ENCODE measurements at regions not wholly inside any gene's neighbourhood (a gene's known extent, or its start where the extent isn't known, plus 50 kb on each side); places are given as distances from the start of the nearest gene placed in this dataset.
A peak's percentile ranks its signal among the peaks of the same experiment; 100 is the strongest.

- peaks cover 4% of the 10 kb centered on the region for H3K27me3 Mint-ChIP-seq (ENCODE audit: low read depth)
- no peaks in the 10 kb centered on the region for H3K36me3 Mint-ChIP-seq (ENCODE audit: low read depth)
- H3K9me3 Mint-ChIP-seq: peaks cover 2% of the 10 kb centered on the region
- H3K4me3 Mint-ChIP-seq: no peak overlapping the region
- peaks cover 34% of the 10 kb centered on the region for H3K4me1 Mint-ChIP-seq
- H3K27ac Mint-ChIP-seq: peak overlapping the region; percentile 63 to 90 (median 86)
- no peak for TF ChIP-seq CTCF (IDR thresholded peaks at IDR 0.05; ENCODE audit: unreplicated experiment in 3 of 3)
Measured at GRCh38 chr2:128396500-128396891, 77.8 kb upstream of the HS6ST1 start.

DNA sequence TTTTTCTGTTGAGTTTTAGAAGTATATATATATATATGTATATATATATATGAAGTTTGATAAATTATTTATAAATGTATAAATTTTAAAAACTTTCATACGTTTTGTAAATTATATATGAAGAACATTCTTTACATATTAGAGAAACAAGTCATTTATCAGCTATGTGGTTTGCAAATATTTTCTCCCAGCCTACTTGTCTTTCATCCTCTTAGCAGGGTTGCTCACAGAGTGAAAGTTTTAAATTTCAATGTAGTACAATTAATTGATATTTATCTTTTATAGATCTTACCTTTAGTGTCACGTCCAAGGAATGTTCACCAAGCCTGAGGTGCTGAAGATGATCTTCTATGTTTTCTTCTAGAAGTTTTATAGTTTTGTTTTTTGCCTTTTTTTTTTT lies 78.3 kb upstream of the HS6ST1 start:
- H3K27ac Mint-ChIP-seq: peak overlapping the region; percentile 63 to 90 (median 86)
- no peak overlapping the region for H3K4me3 Mint-ChIP-seq
- peaks cover 30% of the 10 kb centered on the region for H3K4me1 Mint-ChIP-seq
- H3K9me3 Mint-ChIP-seq: peaks cover 2% of the 10 kb centered on the region
- peaks cover 4% of the 10 kb centered on the region for H3K27me3 Mint-ChIP-seq (ENCODE audit: low read depth)
- no peak for TF ChIP-seq CTCF (IDR thresholded peaks at IDR 0.05; ENCODE audit: unreplicated experiment in 3 of 3)
- no peaks in the 10 kb centered on the region for H3K36me3 Mint-ChIP-seq (ENCODE audit: low read depth)

DNA sequence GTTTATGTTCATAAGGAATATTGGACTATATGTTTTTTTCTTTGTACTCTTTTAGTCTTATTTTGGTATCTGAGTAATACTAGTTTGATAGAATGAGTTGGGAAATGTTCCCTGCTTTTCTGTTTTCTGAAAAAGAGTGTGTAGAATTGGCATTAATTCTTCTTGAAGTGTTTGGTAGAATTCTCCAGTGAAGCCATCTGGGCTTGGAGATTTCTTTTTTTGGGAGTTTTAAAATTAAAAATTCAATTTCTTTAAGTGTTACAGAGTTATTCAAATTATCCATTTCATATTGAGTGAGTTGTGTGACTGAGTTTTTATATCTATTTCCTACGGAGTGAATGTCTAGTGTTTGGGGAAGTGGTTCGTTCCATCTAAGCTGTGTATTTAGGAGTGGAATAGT lies 80.6 kb upstream of the HS6ST1 start:
- peaks cover 24% of the 10 kb centered on the region for H3K4me1 Mint-ChIP-seq
- peaks cover 2% of the 10 kb centered on the region for H3K9me3 Mint-ChIP-seq
- peaks cover 11% of the 10 kb centered on the region for H3K27me3 Mint-ChIP-seq (ENCODE audit: low read depth)
- TF ChIP-seq CTCF (IDR thresholded peaks at IDR 0.05; ENCODE audit: unreplicated experiment in 3 of 3): no peak
- H3K27ac Mint-ChIP-seq: no peak overlapping the region
- H3K36me3 Mint-ChIP-seq (ENCODE audit: low read depth): no peaks in the 10 kb centered on the region
- no peak overlapping the region for H3K4me3 Mint-ChIP-seq

GRCh38 chr2:128399690-128400291 lies 81.1 kb upstream of the HS6ST1 start:
- H3K27me3 Mint-ChIP-seq (ENCODE audit: low read depth): peaks cover 16% of the 10 kb centered on the region
- no peak overlapping the region for H3K4me3 Mint-ChIP-seq
- no peaks in the 10 kb centered on the region for H3K36me3 Mint-ChIP-seq (ENCODE audit: low read depth)
- peaks cover 2% of the 10 kb centered on the region for H3K9me3 Mint-ChIP-seq
- TF ChIP-seq CTCF (IDR thresholded peaks at IDR 0.05; ENCODE audit: unreplicated experiment in 3 of 3): no peak
- H3K27ac Mint-ChIP-seq: no peak overlapping the region
- H3K4me1 Mint-ChIP-seq: peaks cover 22% of the 10 kb centered on the region

GRCh38 chr2:128401680-128402079 lies 83.0 kb upstream of the HS6ST1 start:
- H3K4me3 Mint-ChIP-seq: no peak overlapping the region
- peaks cover 17% of the 10 kb centered on the region for H3K27me3 Mint-ChIP-seq (ENCODE audit: low read depth)
- H3K9me3 Mint-ChIP-seq: peaks cover 2% of the 10 kb centered on the region
- no peak for TF ChIP-seq CTCF (IDR thresholded peaks at IDR 0.05; ENCODE audit: unreplicated experiment in 3 of 3)
- H3K4me1 Mint-ChIP-seq: peaks cover 10% of the 10 kb centered on the region
- H3K27ac Mint-ChIP-seq: no peak overlapping the region
- no peaks in the 10 kb centered on the region for H3K36me3 Mint-ChIP-seq (ENCODE audit: low read depth)

- TF ChIP-seq CTCF (IDR thresholded peaks at IDR 0.05; ENCODE audit: unreplicated experiment in 3 of 3): no peak
- Mint-ChIP-seq H3K4me3 (no peak overlapping the region), H3K36me3 (ENCODE audit: low read depth) (no peaks in the 10 kb centered on the region), H3K27me3 (ENCODE audit: low read depth) (peaks cover 17% of the 10 kb centered on the region), H3K4me1 (peaks cover 14% of the 10 kb centered on the region), H3K27ac (no peak overlapping the region), H3K9me3 (peaks cover 2% of the 10 kb centered on the region)
Measured at GRCh38 chr2:128402911-128403670, 84.4 kb upstream of the HS6ST1 start.

All from nephron (organoid).